Stomach (tissue), 8 donors: ENCODE measurements at regions not wholly inside any gene's neighbourhood (a gene's known extent, or its start where the extent isn't known, plus 50 kb on each side); places are given as distances from the start of the nearest gene placed in this dataset.

Source experiments
- DNase-seq, 2 donors: peaks; one replicate each; pipeline versions ENCODE4 v3.0.0 to v3.0.0-alpha.2; 2013 to 2019
- H3K27ac ChIP-seq, 5 donors: fragments of 200-600 bp in 4 of 5; sonication (generic) in 4 of 5; one replicate each; pipeline ENCODE4 v1.5.1; 2013 to 2019; ENCODE audit warnings: mild to moderate bottlenecking in 1 of 5, moderate library complexity in 1 of 5
- H3K27me3 ChIP-seq, 3 donors: fragments of 200-600 bp; sonication (generic); one replicate each; pipeline ENCODE4 v1.5.1; 2017 to 2019; ENCODE audit warnings: mixed run types in 1 of 3
- H3K36me3 ChIP-seq, 4 donors: fragments of 200-600 bp; sonication (generic); 1 replicate in 3 of 4; 2 replicates in 1 of 4; pipeline ENCODE4 v1.5.1; 2016 to 2019
- H3K4me1 ChIP-seq, 4 donors: fragments of 200-600 bp; sonication (generic); one replicate each; pipeline ENCODE4 v1.5.1; 2016 to 2019
- H3K4me3 ChIP-seq, 4 donors: fragments of 200-600 bp; sonication (generic) in 3 of 4; one replicate each; pipeline ENCODE4 v1.5.1; 2016 to 2019; ENCODE audit warnings: mild to moderate bottlenecking in 1 of 4
- H3K9me3 ChIP-seq, 4 donors: fragments of 200-600 bp; sonication (generic); one replicate each; pipeline ENCODE4 v1.5.1; 2016 to 2019
- CTCF ChIP-seq, 7 experiments: fragments of 450-650 bp in 4 of 7; fragments of 200-600 bp in 3 of 7; sonication (generic) in 3 of 7; IDR thresholded peaks; one replicate each; pipeline ENCODE4 v1.5.1; 2016 to 2019; ENCODE audit warnings: antibody characterized with exemption in 7 of 7, control low read depth in 2 of 7, mild to moderate bottlenecking in 1 of 7
- EP300 ChIP-seq: sonication (generic); formaldehyde crosslinking; IDR thresholded peaks from one replicate; pipeline ENCODE4 v1.6.1; 2017; ENCODE audit warnings: antibody characterized with exemption
- POLR2A ChIP-seq, 4 donors: fragments of 450-650 bp; IDR thresholded peaks; one replicate each; pipeline ENCODE4 v1.6.1; 2016; ENCODE audit warnings: antibody characterized with exemption in 4 of 4, control low read depth in 2 of 4, mild to moderate bottlenecking in 1 of 4, moderate library complexity in 1 of 4
- POLR2AphosphoS5 ChIP-seq, 3 donors: sonication (generic); formaldehyde crosslinking; IDR thresholded peaks; one replicate each; pipeline ENCODE4 v1.6.1; 2016; ENCODE audit warnings: antibody characterized with exemption in 3 of 3
- WGBS, 5 donors: extraction: QIAGEN DNeasy Blood & Tissue Kit in 3 of 5; methylation state at CpG; one replicate each; pipeline versions ENCODE4 v1.1.5 to v1.1.7; 2013 to 2018; 5-methylcytosine and 5-hydroxymethylcytosine counted together
- intact Hi-C: fragments of 100-400 bp; cut with DNase I; formaldehyde crosslinking; loops from one replicate; pipeline ENCODE4 v1.15.1; 2023; ENCODE audit warnings: low total_unique reads
- donor health status: healthy with polysubstance abuse.
- donor health status: Bipolar disorder and iron deficiency.
- donor health status: healthy.

GRCh38 chr13:78978381-78978998 is 319.5 kb upstream of the OBI1 start:
- intact Hi-C loops = loop anchor here (5.0 kb wide), 1 partner anchor 841 kb away; no protein-coding TSS in a partner anchor
- H3K36me3 ChIP-seq = no peaks in the 10 kb centered on the region
- peak; percentile 25 to 80 for DNase-seq
- H3K4me3 ChIP-seq = no peak overlapping the region
- TF ChIP-seq CTCF (IDR thresholded peaks at IDR 0.05) (peak in 5 of 7 experiments; percentile 50 to 79 (median 60)), EP300 (no peak), POLR2A (IDR thresholded peaks at IDR 0.05) (no peak), POLR2AphosphoS5 (IDR thresholded peaks at IDR 0.05) (no peak)
- peaks cover 0 to 14% (median 0%) of the 10 kb centered on the region in 3 donors for H3K27me3 ChIP-seq
- 13 to 24% (median 20%) methylated on average over 2 of the region's 2 CpGs for WGBS, 5 donors
- H3K4me1 ChIP-seq = no peaks in the 10 kb centered on the region
- no peaks in the 10 kb centered on the region for H3K9me3 ChIP-seq
- no peak overlapping the region for H3K27ac ChIP-seq

DNA sequence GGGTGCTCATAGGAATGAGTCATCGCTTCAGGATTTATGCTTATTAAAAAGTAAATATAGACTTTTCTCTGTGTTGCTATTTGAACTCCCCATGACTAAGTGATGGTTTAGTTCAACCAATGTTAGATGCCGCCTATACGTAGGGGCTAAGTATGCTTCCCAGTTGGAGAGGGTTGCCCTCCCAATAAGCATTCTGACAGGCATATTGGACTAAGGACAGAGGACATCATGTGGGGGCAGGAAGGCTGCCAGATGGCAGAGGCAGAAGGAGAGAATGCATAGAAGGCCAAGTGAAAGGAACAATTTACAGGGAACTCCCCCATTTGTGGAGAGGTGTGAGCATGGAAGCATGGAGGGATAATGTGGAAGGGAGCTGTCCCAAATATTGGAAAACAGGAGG is 318.4 kb upstream of the OBI1 start:
- WGBS, 5 donors = 72 to 80% (median 77%) methylated on average over 3 of the region's 3 CpGs
- Histone ChIP-seq H3K4me1 (no peaks in the 10 kb centered on the region), H3K36me3 (no peaks in the 10 kb centered on the region), H3K27ac (no peak overlapping the region), H3K4me3 (no peak overlapping the region), H3K9me3 (no peaks in the 10 kb centered on the region), H3K27me3 (peaks cover 0 to 14% (median 0%) of the 10 kb centered on the region in 3 donors)
- no peak for DNase-seq
- intact Hi-C loops = loop anchor here (5.0 kb wide), 1 partner anchor 840 kb away; no protein-coding TSS in a partner anchor
- TF ChIP-seq CTCF (IDR thresholded peaks at IDR 0.05) (no peak), POLR2AphosphoS5 (IDR thresholded peaks at IDR 0.05) (no peak), POLR2A (IDR thresholded peaks at IDR 0.05) (no peak), EP300 (no peak)

GRCh38 chr13:78976696-78977095 is 317.7 kb upstream of the OBI1 start:
- intact Hi-C loops = loop anchor here (5.0 kb wide), 1 partner anchor 839 kb away; no protein-coding TSS in a partner anchor
- Histone ChIP-seq H3K27ac (no peak overlapping the region), H3K27me3 (peaks cover 0 to 14% (median 0%) of the 10 kb centered on the region in 3 donors), H3K4me3 (no peak overlapping the region), H3K4me1 (no peaks in the 10 kb centered on the region), H3K9me3 (no peaks in the 10 kb centered on the region), H3K36me3 (no peaks in the 10 kb centered on the region)
- no peak for DNase-seq
- TF ChIP-seq POLR2AphosphoS5 (IDR thresholded peaks at IDR 0.05) (no peak), POLR2A (IDR thresholded peaks at IDR 0.05) (no peak), CTCF (IDR thresholded peaks at IDR 0.05) (no peak), EP300 (no peak)
- WGBS, 5 donors = 81 to 90% (median 87%) methylated on average over 5 of the region's 5 CpGs

DNA sequence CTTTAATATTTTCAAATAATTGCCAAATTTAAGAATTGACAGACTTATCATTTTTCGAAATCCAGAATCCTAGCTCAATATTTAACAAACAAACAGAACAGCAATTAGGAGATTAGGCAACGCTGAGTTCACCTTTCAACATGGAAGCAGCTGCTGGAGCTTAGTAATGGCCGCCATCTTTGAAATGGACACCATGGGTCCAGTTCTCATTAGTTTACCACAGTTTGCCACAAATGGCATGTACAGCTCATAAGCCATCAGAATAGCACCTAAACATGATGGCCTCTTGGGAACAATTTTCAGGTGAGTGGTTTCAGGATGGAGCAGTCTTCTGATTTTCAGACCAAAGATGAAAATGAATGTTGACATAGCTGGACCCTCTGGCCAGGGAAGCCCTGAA is 313.6 kb upstream of the OBI1 start:
- Histone ChIP-seq H3K27ac (no peak overlapping the region), H3K4me3 (no peak overlapping the region), H3K36me3 (no peaks in the 10 kb centered on the region), H3K9me3 (no peaks in the 10 kb centered on the region), H3K27me3 (peaks cover 0 to 9% (median 0%) of the 10 kb centered on the region in 3 donors), H3K4me1 (no peaks in the 10 kb centered on the region)
- TF ChIP-seq POLR2AphosphoS5 (IDR thresholded peaks at IDR 0.05) (no peak), EP300 (no peak), POLR2A (IDR thresholded peaks at IDR 0.05) (no peak), CTCF (IDR thresholded peaks at IDR 0.05) (no peak)
- DNase-seq = no peak
- 63 to 75% (median 72%) methylated on average over 3 of the region's 3 CpGs for WGBS, 5 donors
- intact Hi-C loops = no loop called here
